ENCODE measurements at regions not wholly inside any gene's neighbourhood (a gene's known extent, or its start where the extent isn't known, plus 50 kb on each side); places are given as distances from the start of the nearest gene placed in this dataset.
"Not testable (repeated sequence)": the region's sequence is repeated elsewhere in the genome, so short reads cannot be mapped to it uniquely, and the experiment has no call there.

- TF ChIP-seq CTCF (IDR thresholded peaks at IDR 0.05; ENCODE audit: low read depth, low read length); MAX (IDR thresholded peaks at IDR 0.05; ENCODE audit: low read depth, low read length); POLR2A (IDR thresholded peaks at IDR 0.05; ENCODE audit: extremely low read depth, insufficient read length); MYC (IDR thresholded peaks at IDR 0.05; ENCODE audit: low read depth, low read length): not testable (repeated sequence)
These were observed 260.2 kb upstream of the PTCHD4 start for GRCh38 chr6:48371226-48371625.

Measured in NB4 (cell line).